ENCODE measurements at regions not wholly inside any gene's neighbourhood (a gene's known extent, or its start where the extent isn't known, plus 50 kb on each side); places are given as distances from the start of the nearest gene placed in this dataset.

- CTCF ChIA-PET, result no interaction called here
- no peak for ATAC-seq
Observed at GRCh38 chr5:98442448-98442847, 331.0 kb upstream of the RGMB start.

GRCh38 chr5:98443881-98444280 lies 329.6 kb upstream of the RGMB start:
- Histone ChIP-seq H3K4me1 (ENCODE audit: control insufficient read depth, insufficient read depth, low read length) (no peaks in the 10 kb centered on the region), H3K4me3 (ENCODE audit: low read depth in 2 of 2, low read length in 2 of 2) (no peak overlapping the region), H3K27ac (ENCODE audit: low read length) (no peak overlapping the region), H3K36me3 (ENCODE audit: control insufficient read depth, insufficient read depth, low read length) (no peaks in the 10 kb centered on the region), H3K9me3 (ENCODE audit: control insufficient read depth, insufficient read depth, low read depth, low read length) (no peaks in the 10 kb centered on the region), H3K27me3 (ENCODE audit: control insufficient read depth, insufficient read depth, low read length) (no peaks in the 10 kb centered on the region)
- ATAC-seq (no peak), DNase-seq (ENCODE audit: low read depth, low spot score) (no peak)
- intact Hi-C loops (cut with micrococcal nuclease; ENCODE audit: unreplicated experiment) (no loop called here), in situ Hi-C loops (cut with HindIII; ENCODE audit: low pct_unique_long_range_greater_than_20kb, low sequenced_read_pairs) (no loop called here)
- CTCF ChIA-PET, result no interaction called here
- no TSS peak for BruUV-seq (replicated peaks)
- TF ChIP-seq REST (IDR thresholded peaks at IDR 0.05; ENCODE audit: insufficient read depth in 1 of 2, low read depth in 2 of 2, low read length in 1 of 2) (no peak), SIN3A (IDR thresholded peaks at IDR 0.05; ENCODE audit: borderline replicate concordance, insufficient read depth, low read depth, low read length) (no peak), CTCF (IDR thresholded peaks at IDR 0.05) (no peak), POLR2AphosphoS5 (IDR thresholded peaks at IDR 0.05; ENCODE audit: low read depth, low read length) (no peak), TCF7L2 (IDR thresholded peaks at IDR 0.05; ENCODE audit: low read depth, low read length) (no peak)
- POLR2A ChIA-PET, result no interaction called here

More at GRCh38 chr5:98442448-98442847, 331.0 kb upstream of the RGMB start:
- in situ Hi-C loops (cut with HindIII; ENCODE audit: low pct_unique_long_range_greater_than_20kb, low sequenced_read_pairs) (no loop called here), intact Hi-C loops (cut with micrococcal nuclease; ENCODE audit: unreplicated experiment) (no loop called here)
- H3K4me1 ChIP-seq (ENCODE audit: control insufficient read depth, insufficient read depth, low read length), result no peaks in the 10 kb centered on the region
- no peak overlapping the region for H3K27ac ChIP-seq (ENCODE audit: low read length)
- H3K36me3 ChIP-seq (ENCODE audit: control insufficient read depth, insufficient read depth, low read length), result no peaks in the 10 kb centered on the region
- no peaks in the 10 kb centered on the region for H3K27me3 ChIP-seq (ENCODE audit: control insufficient read depth, insufficient read depth, low read length)
- no peak overlapping the region for H3K4me3 ChIP-seq (ENCODE audit: low read depth in 2 of 2, low read length in 2 of 2)
- POLR2A ChIA-PET, result no interaction called here
- no peaks in the 10 kb centered on the region for H3K9me3 ChIP-seq (ENCODE audit: control insufficient read depth, insufficient read depth, low read depth, low read length)
- no peak for DNase-seq (ENCODE audit: low read depth, low spot score)
- no TSS peak for BruUV-seq (replicated peaks)
- TF ChIP-seq REST (IDR thresholded peaks at IDR 0.05; ENCODE audit: insufficient read depth in 1 of 2, low read depth in 2 of 2, low read length in 1 of 2) (no peak), POLR2AphosphoS5 (IDR thresholded peaks at IDR 0.05; ENCODE audit: low read depth, low read length) (no peak), CTCF (IDR thresholded peaks at IDR 0.05) (no peak), TCF7L2 (IDR thresholded peaks at IDR 0.05; ENCODE audit: low read depth, low read length) (no peak), SIN3A (IDR thresholded peaks at IDR 0.05; ENCODE audit: borderline replicate concordance, insufficient read depth, low read depth, low read length) (no peak)
